ENCODE measurements at regions not wholly inside any gene's neighbourhood (a gene's known extent, or its start where the extent isn't known, plus 50 kb on each side); places are given as distances from the start of the nearest gene placed in this dataset.

DNA sequence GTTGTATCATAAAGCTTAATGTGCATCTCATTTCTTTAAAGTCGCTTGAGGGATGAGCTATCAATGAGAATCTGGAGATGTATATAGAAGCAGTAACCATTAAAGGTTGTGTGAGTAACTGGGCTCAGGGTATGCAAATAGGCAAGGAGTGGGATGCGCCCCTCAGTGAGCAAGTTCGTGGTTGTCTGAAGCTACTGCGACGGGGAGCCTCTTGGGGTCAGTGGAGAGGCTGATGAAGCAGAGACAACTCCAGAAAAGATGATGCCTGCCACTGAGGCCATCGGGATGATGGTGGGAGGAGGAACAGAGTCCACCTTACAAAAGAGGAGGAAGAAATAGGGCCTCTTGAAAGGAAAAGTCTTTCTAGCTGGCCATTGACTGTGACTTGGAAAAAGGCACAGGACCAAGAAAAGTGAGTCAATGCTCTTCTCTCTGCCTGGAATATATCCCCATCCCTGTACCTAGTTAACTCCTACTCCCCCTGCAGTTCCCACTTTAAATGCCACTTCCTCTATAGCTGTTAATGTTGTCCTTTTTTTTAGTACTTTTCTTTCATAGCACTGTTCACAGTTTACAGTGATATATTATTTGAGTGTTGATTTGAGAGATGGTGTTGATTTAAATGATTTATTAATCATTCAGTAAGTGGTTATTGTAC is 51.4 kb upstream of the LSM6 start:
- Histone ChIP-seq H3K9me3 (no peaks in the 10 kb centered on the region), H3K4me3 (no peak overlapping the region), H3K36me3 (no peaks in the 10 kb centered on the region), H3K27ac (no peak overlapping the region), H3K27me3 (no peaks in the 10 kb centered on the region), H3K4me1 (no peaks in the 10 kb centered on the region)
- intact Hi-C loops (cut with DNase I): no loop called here
- DNase-seq: no peak
- TF ChIP-seq CTCF (IDR thresholded peaks at IDR 0.05): no peak
- TF ChIP-seq POLR2A (IDR thresholded peaks at IDR 0.05): no peak
- WGBS, 2 donors: 70 to 72% methylated on average over 6 of the region's 6 CpGs

GRCh38 chr4:146123231-146123630 is 52.3 kb upstream of the LSM6 start:
- Histone ChIP-seq H3K27me3 (no peaks in the 10 kb centered on the region), H3K36me3 (no peaks in the 10 kb centered on the region), H3K9me3 (no peaks in the 10 kb centered on the region), H3K27ac (no peak overlapping the region), H3K4me1 (no peaks in the 10 kb centered on the region), H3K4me3 (no peak overlapping the region)
- TF ChIP-seq POLR2A (IDR thresholded peaks at IDR 0.05) (no peak), CTCF (IDR thresholded peaks at IDR 0.05) (no peak)
- WGBS, 2 donors: 36 to 69% methylated on average over 1 of the region's 1 CpG
- DNase-seq: no peak
- intact Hi-C loops (cut with DNase I): no loop called here

DNA sequence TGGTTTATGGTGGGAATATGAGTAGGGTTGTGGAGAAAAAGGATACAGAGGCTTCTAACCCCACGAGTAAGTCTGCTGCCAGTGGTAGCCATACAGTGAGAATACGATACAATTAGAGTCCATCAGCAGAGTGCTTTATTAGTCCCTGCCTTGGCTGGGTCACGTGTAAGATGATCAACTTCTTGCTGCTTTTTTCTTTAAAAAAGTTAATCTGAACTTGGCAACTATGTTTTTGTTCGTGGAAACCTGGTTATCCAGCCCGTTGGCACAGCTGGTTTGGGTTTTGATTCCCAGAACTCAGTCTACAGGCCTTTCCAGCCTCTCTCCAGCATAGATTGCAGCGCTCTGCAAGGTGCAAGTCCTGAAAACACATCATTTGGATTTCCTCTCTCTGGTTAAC is 53.1 kb upstream of the LSM6 start:
- 47 to 66% methylated on average over 6 of the region's 6 CpGs for WGBS, 2 donors
- H3K4me3 ChIP-seq: no peak overlapping the region
- H3K36me3 ChIP-seq: no peaks in the 10 kb centered on the region
- no peak overlapping the region for H3K27ac ChIP-seq
- no peaks in the 10 kb centered on the region for H3K9me3 ChIP-seq
- TF ChIP-seq CTCF (IDR thresholded peaks at IDR 0.05): no peak
- no peak for TF ChIP-seq POLR2A (IDR thresholded peaks at IDR 0.05)
- no peaks in the 10 kb centered on the region for H3K4me1 ChIP-seq
- H3K27me3 ChIP-seq: no peaks in the 10 kb centered on the region
- intact Hi-C loops (cut with DNase I): no loop called here
- DNase-seq: no peak

DNA sequence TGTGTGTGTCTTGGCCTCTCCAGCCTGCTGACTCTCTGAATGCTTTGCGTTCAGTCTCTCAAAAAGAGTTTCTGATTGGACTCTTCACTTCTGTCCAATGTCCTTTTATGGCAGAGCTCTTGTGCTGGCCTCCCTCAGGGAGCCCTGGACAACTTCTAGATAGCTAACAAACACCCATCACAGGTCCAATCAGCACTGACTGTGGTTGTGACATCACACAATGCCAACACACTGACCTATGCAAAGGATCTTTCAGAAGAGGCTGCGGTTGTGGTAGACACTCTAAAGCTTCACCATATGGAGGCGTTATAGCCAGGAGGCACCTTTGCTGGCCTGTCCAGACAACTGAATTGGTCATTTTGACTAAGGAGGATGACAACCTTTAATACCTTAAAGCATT is 53.8 kb upstream of the LSM6 start:
- no peak for DNase-seq
- Histone ChIP-seq H3K36me3 (no peaks in the 10 kb centered on the region), H3K27ac (no peak overlapping the region), H3K4me3 (no peak overlapping the region), H3K9me3 (no peaks in the 10 kb centered on the region), H3K4me1 (no peaks in the 10 kb centered on the region), H3K27me3 (no peaks in the 10 kb centered on the region)
- no peak for TF ChIP-seq POLR2A (IDR thresholded peaks at IDR 0.05)
- TF ChIP-seq CTCF (IDR thresholded peaks at IDR 0.05): no peak
- intact Hi-C loops (cut with DNase I): no loop called here
- 97 to 100% methylated on average over 3 of the region's 3 CpGs for WGBS, 2 donors

GRCh38 chr4:146119845-146120404 is 55.6 kb upstream of the LSM6 start:
- H3K27ac ChIP-seq: no peak overlapping the region
- no peaks in the 10 kb centered on the region for H3K36me3 ChIP-seq
- WGBS, 2 donors: 88 to 91% methylated on average over 6 of the region's 6 CpGs
- intact Hi-C loops (cut with DNase I): no loop called here
- no peaks in the 10 kb centered on the region for H3K4me1 ChIP-seq
- no peak overlapping the region for H3K4me3 ChIP-seq
- no peaks in the 10 kb centered on the region for H3K9me3 ChIP-seq
- no peak for TF ChIP-seq POLR2A (IDR thresholded peaks at IDR 0.05)
- no peak for TF ChIP-seq CTCF (IDR thresholded peaks at IDR 0.05)
- no peak for DNase-seq
- no peaks in the 10 kb centered on the region for H3K27me3 ChIP-seq

Measured in esophagus squamous epithelium (tissue), 5 donors.